H1 (cell line): ENCODE measurements at regions not wholly inside any gene's neighbourhood (a gene's known extent, or its start where the extent isn't known, plus 50 kb on each side); places are given as distances from the start of the nearest gene placed in this dataset.

Experiments used
- CTCF ChIA-PET: fragments of 300-600 bp; sonication (Branson Sonifier 250); formaldehyde crosslinking; loops from one replicate; lab custom pipeline; 2021; ENCODE audit not compliant: partially characterized antibody; lab: Charles Lee
- POLR2A ChIA-PET: fragments of 300-600 bp; sonication (Branson Sonifier 250); formaldehyde crosslinking; loops from one replicate; lab custom pipeline; 2021; ENCODE audit warnings: inconsistent platforms; ENCODE audit not compliant: partially characterized antibody; lab: Charles Lee
- DNase-seq, 2 experiments: peaks; one replicate each; pipeline versions ENCODE4 v3.0.0 to v3.0.0-alpha.2; 2010 to 2022; ENCODE audit warnings: low spot score in 2 of 2, low read depth in 1 of 2, mixed read lengths in 1 of 2
- FAIRE-seq: peaks from 2 replicates; lab custom pipeline; 2011; peaks lifted over from hg19 to GRCh38; lab: Jason Lieb, UNC
- H2AFZ ChIP-seq: 2 replicates; pipeline ENCODE4 v1.8.1; 2012; ENCODE audit warnings: low read length, inconsistent platforms
- H2AK5ac ChIP-seq: 2 replicates; pipeline ENCODE4 v1.6.1; 2013; ENCODE audit warnings: low read depth, low read length
- H2BK120ac ChIP-seq: replicated peaks from 2 replicates; pipeline ENCODE3; 2013; ENCODE audit warnings: low read depth, low read length, inconsistent platforms
- H2BK12ac ChIP-seq: 2 replicates; pipeline ENCODE4 v1.6.1; 2013; ENCODE audit warnings: low read depth, low read length
- H2BK15ac ChIP-seq: 2 replicates; pipeline ENCODE4 v1.6.1; 2013; ENCODE audit warnings: low read length
- H2BK20ac ChIP-seq: 2 replicates; pipeline ENCODE4 v1.6.1; 2013; ENCODE audit warnings: low read length
- H2BK5ac ChIP-seq: 2 replicates; pipeline ENCODE4 v1.6.1; 2013; ENCODE audit warnings: low read depth, low read length
- H3K14ac ChIP-seq: 2 replicates; pipeline ENCODE4 v1.6.1; 2013; ENCODE audit warnings: inconsistent platforms; ENCODE audit not compliant: insufficient read length
- H3K18ac ChIP-seq: 2 replicates; pipeline ENCODE4 v1.6.1; 2013; ENCODE audit warnings: low read length; ENCODE audit errors: extremely low read depth
- H3K23ac ChIP-seq: 2 replicates; pipeline ENCODE4 v1.6.1; 2013; ENCODE audit warnings: inconsistent platforms; ENCODE audit not compliant: insufficient read length
- H3K23me2 ChIP-seq: 2 replicates; pipeline ENCODE4 v1.6.1; 2013; ENCODE audit warnings: low read depth, low read length
- H3K27ac ChIP-seq: 2 replicates; pipeline ENCODE4 v1.6.1; 2011; ENCODE audit warnings: low read depth, low read length, inconsistent platforms
- H3K27me3 ChIP-seq, 4 experiments: replicated peaks in 1 of 4; 1 replicate in 1 of 4; 2 replicates in 3 of 4; pipeline versions ENCODE4 v1.6.1 to v1.8.1; 2011 to 2013; ENCODE audit warnings: low read length in 3 of 4, mild to moderate bottlenecking in 3 of 4, inconsistent platforms in 2 of 4, mixed read lengths in 2 of 4, moderate library complexity in 1 of 4; ENCODE audit not compliant: control insufficient read depth in 3 of 4, insufficient read depth in 3 of 4; ENCODE audit errors: extremely low read depth in 1 of 4
- H3K36me3 ChIP-seq, 4 experiments: 2 replicates each; pipeline versions ENCODE4 v1.6.1 to v1.8.1; 2011 to 2013; ENCODE audit warnings: mild to moderate bottlenecking in 4 of 4, low read length in 3 of 4, moderate library complexity in 2 of 4, control low read depth in 1 of 4, inconsistent platforms in 1 of 4; ENCODE audit not compliant: insufficient read depth in 4 of 4, control insufficient read depth in 2 of 4
- H3K4ac ChIP-seq: replicated peaks from 2 replicates; pipeline ENCODE3; 2013; ENCODE audit warnings: low read length, low read depth, mixed read lengths, inconsistent platforms; ENCODE audit not compliant: insufficient read length
- H3K4me1 ChIP-seq, 4 experiments: replicated peaks in 1 of 4; 1 replicate in 1 of 4; 2 replicates in 3 of 4; pipeline versions ENCODE4 v1.6.1 to v1.8.1; 2011 to 2013; ENCODE audit warnings: low read length in 3 of 4, inconsistent platforms in 2 of 4, mixed read lengths in 1 of 4; ENCODE audit not compliant: insufficient read depth in 4 of 4, control insufficient read depth in 3 of 4
- H3K4me2 ChIP-seq, 2 experiments: 2 replicates each; pipeline versions ENCODE4 v1.6.1 to v1.8.1; 2011 to 2013; ENCODE audit warnings: low read depth in 2 of 2, low read length in 2 of 2, control low read depth in 1 of 2, inconsistent platforms in 1 of 2, mild to moderate bottlenecking in 1 of 2; ENCODE audit not compliant: insufficient read depth in 1 of 2
- H3K4me3 ChIP-seq, 4 experiments: fragments of 200-600, 300-600 bp in 1 of 4; sonication (generic), shearing (Covaris generic), sonication (Bioruptor Twin) in 1 of 4; 2 replicates each; pipeline versions ENCODE4 v1.5.1 to v1.8.1; 2011 to 2016; ENCODE audit warnings: low read length in 4 of 4, low read depth in 3 of 4, control low read depth in 2 of 4, inconsistent platforms in 2 of 4, mild to moderate bottlenecking in 2 of 4, mixed read lengths in 1 of 4, moderate library complexity in 1 of 4; ENCODE audit not compliant: insufficient read depth in 2 of 4; ENCODE audit errors: extremely low read depth in 1 of 4
- H3K56ac ChIP-seq: replicated peaks from 2 replicates; pipeline ENCODE3; 2013; ENCODE audit warnings: low read depth, mild to moderate bottlenecking, mixed read lengths, low read length, inconsistent platforms; ENCODE audit not compliant: insufficient read length
- H3K79me1 ChIP-seq: 2 replicates; pipeline ENCODE4 v1.6.1; 2013; ENCODE audit warnings: low read depth, low read length, control low read depth
- H3K79me2 ChIP-seq, 2 experiments: 2 replicates each; pipeline versions ENCODE4 v1.6.1 to v1.8.1; 2012 to 2013; ENCODE audit warnings: low read length in 2 of 2, mild to moderate bottlenecking in 2 of 2, inconsistent platforms in 1 of 2; ENCODE audit not compliant: insufficient read depth in 2 of 2, control insufficient read depth in 1 of 2
- H3K9ac ChIP-seq, 4 experiments: replicated peaks in 1 of 4; 1 replicate in 1 of 4; 2 replicates in 3 of 4; pipeline versions ENCODE4 v1.6.1 to v1.8.1; 2011 to 2013; ENCODE audit warnings: low read depth in 3 of 4, low read length in 3 of 4, control low read depth in 2 of 4, mild to moderate bottlenecking in 2 of 4, moderate library complexity in 2 of 4, inconsistent platforms in 1 of 4; ENCODE audit errors: extremely low read depth in 1 of 4
- H3K9me3 ChIP-seq, 2 experiments: 2 replicates each; pipeline versions ENCODE4 v1.6.1 to v1.8.1; 2012 to 2013; ENCODE audit warnings: mild to moderate bottlenecking in 2 of 2, moderate library complexity in 2 of 2, control low read depth in 1 of 2, inconsistent platforms in 1 of 2, low read depth in 1 of 2, low read length in 1 of 2, mixed read lengths in 1 of 2; ENCODE audit not compliant: insufficient read depth in 2 of 2
- H4K20me1 ChIP-seq, 2 experiments: replicated peaks in 1 of 2; 2 replicates each; pipeline versions ENCODE3 to v1.8.1; 2011 to 2013; ENCODE audit warnings: inconsistent platforms in 2 of 2, low read length in 2 of 2, mild to moderate bottlenecking in 1 of 2; ENCODE audit not compliant: insufficient read depth in 2 of 2, control insufficient read depth in 1 of 2
- H4K5ac ChIP-seq: 2 replicates; pipeline ENCODE4 v1.6.1; 2013; ENCODE audit warnings: low read length, low read depth, mixed read lengths, inconsistent platforms; ENCODE audit not compliant: insufficient read length
- H4K8ac ChIP-seq: 2 replicates; pipeline ENCODE4 v1.8.0; 2013; ENCODE audit warnings: mild to moderate bottlenecking, moderate library complexity, low read length, inconsistent platforms; ENCODE audit not compliant: insufficient read depth; ENCODE audit errors: extremely low read depth
- H4K91ac ChIP-seq: replicated peaks from 2 replicates; pipeline ENCODE3; 2013; ENCODE audit warnings: low read length, mixed read lengths, inconsistent platforms; ENCODE audit not compliant: insufficient read length
- EP300 ChIP-seq, 2 experiments: IDR thresholded peaks; 1 replicate in 1 of 2; 2 replicates in 1 of 2; pipeline ENCODE4 v1.6.1; 2011 to 2012; ENCODE audit warnings: low read depth in 2 of 2, low read length in 2 of 2, mild to moderate bottlenecking in 2 of 2, borderline replicate concordance in 1 of 2, inconsistent platforms in 1 of 2, moderate library complexity in 1 of 2
- KDM1A ChIP-seq: fragments of 200-600, 300-600 bp; sonication (generic); IDR thresholded peaks from 2 replicates; pipeline ENCODE4 v1.7.1; 2016; ENCODE audit warnings: mild to moderate bottlenecking, low read length, borderline replicate concordance
- SAP30 ChIP-seq: fragments of 300-600 bp; sonication (generic); IDR thresholded peaks from 2 replicates; pipeline ENCODE4 v1.7.1; 2012; ENCODE audit warnings: low read length, moderate library complexity, mild to moderate bottlenecking, inconsistent platforms; ENCODE audit not compliant: insufficient read depth, insufficient replicate concordance
- WGBS, 2 experiments: shearing (Covaris generic) in 1 of 2; methylation state at CpG; one replicate each; pipeline versions ENCODE4 v1.1.6 to v1.1.7; 2013 to 2015; ENCODE audit warnings: low lambda C conversion rate in 2 of 2, mixed read lengths in 2 of 2, inconsistent platforms in 1 of 2, low coverage in 1 of 2, missing lambda C conversion rate in 1 of 2; ENCODE audit not compliant: insufficient replicate concordance in 2 of 2, insufficient coverage in 1 of 2, insufficient read length in 1 of 2; ENCODE audit errors: extremely low coverage in 1 of 2, missing lambda C conversion rate in 1 of 2; 5-methylcytosine and 5-hydroxymethylcytosine counted together

GRCh38 chr3:127486321-127486944 lies 104.1 kb downstream of the TPRA1 start:
- DNase-seq: peak in 1 of 2 experiments; percentile 30
- Histone ChIP-seq H3K27me3 (no peaks in the 10 kb centered on the region), H3K56ac (no peak overlapping the region), H3K4me2 (no peak overlapping the region), H3K18ac (no peak overlapping the region), H4K5ac (no peak overlapping the region), H2AFZ (no peak overlapping the region), H4K20me1 (no peaks in the 10 kb centered on the region), H3K23ac (no peak overlapping the region), H3K36me3 (no peaks in the 10 kb centered on the region), H2BK5ac (no peak overlapping the region), H2AK5ac (no peak overlapping the region), H3K79me2 (no peaks in the 10 kb centered on the region), H2BK12ac (no peak overlapping the region), H4K8ac (no peak overlapping the region), H3K14ac (no peak overlapping the region), H3K9ac (no peak overlapping the region), H4K91ac (no peak overlapping the region), H3K4ac (no peak overlapping the region), H3K4me3 (no peak overlapping the region), H3K27ac (no peak overlapping the region), H3K79me1 (no peaks in the 10 kb centered on the region), H3K4me1 (peaks cover 0 to 4% (median 2%) of the 10 kb centered on the region in 4 experiments; a peak in 2 of 7 replicates), H3K9me3 (no peaks in the 10 kb centered on the region), H2BK15ac (no peak overlapping the region), H3K23me2 (no peaks in the 10 kb centered on the region), H2BK20ac (no peak overlapping the region), H2BK120ac (no peak overlapping the region)
- POLR2A ChIA-PET: no interaction called here
- CTCF ChIA-PET: interaction anchor here (0.8 to 1.2 kb wide), 2 partner anchors 42 to 62 kb away, joined by 3 to 4 read pairs; no protein-coding TSS in a partner anchor
- 91% methylated on average over 8 of the region's 10 CpGs; no CpG with 5 or more reads in 1 of the 2 experiments for WGBS, 2 experiments
- no peak for FAIRE-seq
- TF ChIP-seq EP300 (IDR thresholded peaks at IDR 0.05; ENCODE audit: borderline replicate concordance in 1 of 2, low read depth in 2 of 2, low read length in 2 of 2): no peak
- TF ChIP-seq KDM1A: no peak
- TF ChIP-seq SAP30: no peak
